DOHH2 (cell line): ENCODE measurements at regions not wholly inside any gene's neighbourhood (a gene's known extent, or its start where the extent isn't known, plus 50 kb on each side); places are given as distances from the start of the nearest gene placed in this dataset.

ENCODE experiments used
- H3F3A ChIP-seq: fragments of 200-600 bp; sonication (generic), shearing (Covaris generic); 2 replicates; pipeline ENCODE4 v1.6.0; 2016; ENCODE audit warnings: antibody characterized with exemption, mild to moderate bottlenecking; ENCODE audit not compliant: control insufficient read depth, insufficient read depth
- H3K27ac ChIP-seq: fragments of 200-600 bp; sonication (generic); 2 replicates; pipeline ENCODE4 v1.5.1; 2014; ENCODE audit warnings: low read depth, mild to moderate bottlenecking, low read length, moderate library complexity
- H3K27me3 ChIP-seq: fragments of 200-600 bp; sonication (generic); 2 replicates; pipeline ENCODE4 v1.6.1; 2014; ENCODE audit warnings: mild to moderate bottlenecking, low read length, mixed read lengths; ENCODE audit not compliant: control insufficient read depth
- H3K36me3 ChIP-seq: fragments of 200-600 bp; sonication (generic); 2 replicates; pipeline ENCODE4 v1.6.1; 2014; ENCODE audit warnings: mild to moderate bottlenecking, low read length, moderate library complexity, mixed read lengths; ENCODE audit not compliant: control insufficient read depth
- H3K4me1 ChIP-seq: fragments of 200-600 bp; sonication (generic); 2 replicates; pipeline ENCODE4 v1.6.1; 2014; ENCODE audit warnings: mild to moderate bottlenecking, low read length, mixed read lengths; ENCODE audit not compliant: control insufficient read depth
- H3K4me2 ChIP-seq: fragments of 200-600 bp; sonication (generic); 2 replicates; pipeline ENCODE4 v1.6.0; 2014; ENCODE audit warnings: mild to moderate bottlenecking, low read length, moderate library complexity
- H3K4me3 ChIP-seq: fragments of 200-600 bp; sonication (generic); 2 replicates; pipeline ENCODE4 v1.5.1; 2014; ENCODE audit warnings: mild to moderate bottlenecking, low read length, mixed read lengths
- H3K79me2 ChIP-seq: fragments of 200-600 bp; sonication (generic); 2 replicates; pipeline ENCODE4 v1.6.1; 2014; ENCODE audit warnings: mild to moderate bottlenecking, low read length, mixed read lengths; ENCODE audit not compliant: control insufficient read depth
- H3K9me2 ChIP-seq: fragments of 200-600 bp; sonication (generic); replicated peaks from 2 replicates; pipeline ENCODE4 v1.6.1; 2014; ENCODE audit warnings: mild to moderate bottlenecking, low read length, mixed read lengths; ENCODE audit not compliant: control insufficient read depth
- H3K9me3 ChIP-seq: fragments of 200-600 bp; sonication (generic); 2 replicates; pipeline ENCODE4 v1.6.1; 2014; ENCODE audit warnings: antibody characterized with exemption, low read length, mixed read lengths; ENCODE audit not compliant: control insufficient read depth, insufficient read depth
- H4K20me1 ChIP-seq: fragments of 200-600 bp; sonication (generic); 2 replicates; pipeline ENCODE4 v1.6.0; 2014; ENCODE audit warnings: low read depth, mild to moderate bottlenecking, antibody characterized with exemption, low read length, moderate library complexity; ENCODE audit not compliant: control insufficient read depth, insufficient read depth
- EZH2phosphoT487 ChIP-seq: fragments of 200-600 bp; sonication (generic); IDR thresholded peaks from 2 replicates; pipeline ENCODE4 v1.6.1; 2017; ENCODE audit warnings: borderline replicate concordance, mild to moderate bottlenecking, antibody characterized with exemption, low read length, moderate library complexity, mixed read lengths
- TF ChIP-seq, protein P1 (sequence below): fragments of 200-600 bp; sonication (generic); IDR thresholded peaks from one replicate; pipeline ENCODE4 v1.5.1; 2014; ENCODE audit warnings: antibody characterized with exemption, mild to moderate bottlenecking, low read depth, low read length; ENCODE audit not compliant: poor library complexity, severe bottlenecking

DNA sequence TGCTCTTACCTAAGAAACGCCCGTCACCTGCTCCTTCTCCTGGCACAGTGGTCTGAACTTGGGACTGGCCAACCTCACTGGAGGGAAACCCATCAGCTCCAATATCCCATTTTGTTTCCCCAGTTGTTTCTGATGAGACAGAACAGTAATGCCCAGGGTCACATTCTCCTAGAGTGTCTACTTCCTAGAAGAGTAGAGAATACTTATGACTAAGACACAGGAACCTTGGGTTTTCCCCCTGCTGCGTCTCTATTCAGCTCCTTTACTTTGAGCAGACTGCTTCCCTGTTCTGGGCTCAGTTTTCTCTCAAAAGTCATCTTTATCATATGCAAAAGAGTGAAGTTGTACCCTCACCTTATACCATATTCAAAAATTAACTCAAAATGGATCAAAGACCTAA is 79.4 kb downstream of the POLR2M start:
- H3K27ac ChIP-seq, result no peak overlapping the region
- H3K79me2 ChIP-seq, result no peaks in the 10 kb centered on the region
- H3K4me2 ChIP-seq, result no peak overlapping the region
- H3K4me3 ChIP-seq, result no peak overlapping the region
- H3K9me2 ChIP-seq, result no peaks in the 10 kb centered on the region
- no peaks in the 10 kb centered on the region for H3K9me3 ChIP-seq
- no peaks in the 10 kb centered on the region for H3K27me3 ChIP-seq
- no peaks in the 10 kb centered on the region for H3K4me1 ChIP-seq
- H3F3A ChIP-seq, result no peaks in the 10 kb centered on the region
- H4K20me1 ChIP-seq, result no peaks in the 10 kb centered on the region
- no peak for TF ChIP-seq EZH2phosphoT487
- TF ChIP-seq, protein P1, sequence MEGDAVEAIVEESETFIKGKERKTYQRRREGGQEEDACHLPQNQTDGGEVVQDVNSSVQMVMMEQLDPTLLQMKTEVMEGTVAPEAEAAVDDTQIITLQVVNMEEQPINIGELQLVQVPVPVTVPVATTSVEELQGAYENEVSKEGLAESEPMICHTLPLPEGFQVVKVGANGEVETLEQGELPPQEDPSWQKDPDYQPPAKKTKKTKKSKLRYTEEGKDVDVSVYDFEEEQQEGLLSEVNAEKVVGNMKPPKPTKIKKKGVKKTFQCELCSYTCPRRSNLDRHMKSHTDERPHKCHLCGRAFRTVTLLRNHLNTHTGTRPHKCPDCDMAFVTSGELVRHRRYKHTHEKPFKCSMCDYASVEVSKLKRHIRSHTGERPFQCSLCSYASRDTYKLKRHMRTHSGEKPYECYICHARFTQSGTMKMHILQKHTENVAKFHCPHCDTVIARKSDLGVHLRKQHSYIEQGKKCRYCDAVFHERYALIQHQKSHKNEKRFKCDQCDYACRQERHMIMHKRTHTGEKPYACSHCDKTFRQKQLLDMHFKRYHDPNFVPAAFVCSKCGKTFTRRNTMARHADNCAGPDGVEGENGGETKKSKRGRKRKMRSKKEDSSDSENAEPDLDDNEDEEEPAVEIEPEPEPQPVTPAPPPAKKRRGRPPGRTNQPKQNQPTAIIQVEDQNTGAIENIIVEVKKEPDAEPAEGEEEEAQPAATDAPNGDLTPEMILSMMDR, result no peak
- H3K36me3 ChIP-seq, result no peaks in the 10 kb centered on the region

DNA sequence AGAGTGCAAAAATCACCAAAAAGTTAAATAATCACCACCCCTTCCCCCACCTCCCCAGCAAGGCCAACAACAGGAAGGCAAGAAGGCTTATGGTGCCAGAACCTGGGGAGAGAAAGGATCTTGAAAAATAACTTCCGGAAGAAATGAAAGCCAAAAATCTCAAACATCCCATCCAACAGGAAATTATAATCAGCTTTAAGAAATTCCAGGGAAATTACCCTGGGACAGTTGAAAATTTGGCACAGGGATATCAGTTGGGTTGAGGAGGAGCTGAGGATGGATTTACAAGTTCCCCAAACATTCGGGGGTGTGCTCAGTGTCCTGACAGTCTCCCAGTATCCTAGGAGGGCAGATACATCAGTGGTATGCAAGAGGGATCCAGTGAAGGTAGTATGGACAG is 82.7 kb downstream of the POLR2M start:
- Histone ChIP-seq H4K20me1 (no peaks in the 10 kb centered on the region), H3K79me2 (no peaks in the 10 kb centered on the region), H3K36me3 (no peaks in the 10 kb centered on the region), H3K4me1 (no peaks in the 10 kb centered on the region), H3K9me2 (no peaks in the 10 kb centered on the region), H3F3A (no peaks in the 10 kb centered on the region), H3K4me2 (no peak overlapping the region), H3K27ac (no peak overlapping the region), H3K27me3 (no peaks in the 10 kb centered on the region), H3K9me3 (no peaks in the 10 kb centered on the region), H3K4me3 (no peak overlapping the region)
- TF ChIP-seq, protein P1, result no peak
- no peak for TF ChIP-seq EZH2phosphoT487

DNA sequence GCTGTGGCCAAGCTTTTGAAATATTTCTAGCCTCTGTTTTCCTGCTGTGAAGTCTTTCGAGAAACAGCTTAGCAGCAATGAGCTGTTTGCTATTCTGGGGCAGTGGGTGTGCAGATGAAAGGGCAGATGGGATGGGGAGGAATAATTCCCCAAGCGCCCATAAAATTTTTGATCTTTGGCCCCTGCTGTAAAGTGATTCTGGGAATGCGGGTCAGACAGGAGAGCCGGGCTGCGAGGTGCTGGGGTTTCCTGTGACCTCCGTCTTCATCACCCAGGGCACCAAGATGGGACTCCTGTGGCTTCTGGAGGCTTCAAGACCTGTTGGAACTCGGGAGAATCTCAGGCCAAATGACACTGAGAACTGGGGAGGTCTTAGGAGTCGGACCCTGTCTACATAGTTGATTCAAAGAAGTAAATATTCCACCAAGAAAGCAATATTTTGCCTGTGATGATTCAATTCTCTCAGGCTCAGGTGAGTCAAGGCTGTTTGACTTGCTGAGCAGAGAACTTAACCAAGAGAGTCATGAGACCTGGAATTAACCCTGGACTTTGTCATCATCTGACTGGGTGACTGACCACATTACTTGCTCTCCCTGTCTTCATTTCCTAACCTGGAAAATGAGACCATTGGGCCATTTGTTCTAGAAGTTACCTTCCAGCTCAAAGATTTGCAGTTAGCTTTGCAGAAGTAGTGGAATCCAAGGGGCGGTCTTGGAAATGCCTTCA is 86.4 kb downstream of the POLR2M start:
- Histone ChIP-seq H3K36me3 (no peaks in the 10 kb centered on the region), H3K4me1 (no peaks in the 10 kb centered on the region), H3K79me2 (no peaks in the 10 kb centered on the region), H3K9me2 (no peaks in the 10 kb centered on the region), H3K27ac (no peak overlapping the region), H3K4me3 (no peak overlapping the region), H3K9me3 (no peaks in the 10 kb centered on the region), H3K4me2 (no peak overlapping the region), H3F3A (no peaks in the 10 kb centered on the region), H4K20me1 (no peaks in the 10 kb centered on the region), H3K27me3 (no peaks in the 10 kb centered on the region)
- TF ChIP-seq EZH2phosphoT487, result no peak
- TF ChIP-seq, protein P1, result no peak
